VCaP (cell line): ENCODE measurements at regions not wholly inside any gene's neighbourhood (a gene's known extent, or its start where the extent isn't known, plus 50 kb on each side); places are given as distances from the start of the nearest gene placed in this dataset.

ENCODE experiments used
- H3K27ac ChIP-seq: fragments of 450-650 bp; 2 replicates; pipeline ENCODE4 v1.5.1; 2017
- TF ChIP-seq, protein P1 (sequence below): fragments of 450-650 bp; conservative IDR thresholded peaks from 2 replicates; pipeline ENCODE4 v1.5.1; 2017; ENCODE audit warnings: mild to moderate bottlenecking, moderate library complexity

DNA sequence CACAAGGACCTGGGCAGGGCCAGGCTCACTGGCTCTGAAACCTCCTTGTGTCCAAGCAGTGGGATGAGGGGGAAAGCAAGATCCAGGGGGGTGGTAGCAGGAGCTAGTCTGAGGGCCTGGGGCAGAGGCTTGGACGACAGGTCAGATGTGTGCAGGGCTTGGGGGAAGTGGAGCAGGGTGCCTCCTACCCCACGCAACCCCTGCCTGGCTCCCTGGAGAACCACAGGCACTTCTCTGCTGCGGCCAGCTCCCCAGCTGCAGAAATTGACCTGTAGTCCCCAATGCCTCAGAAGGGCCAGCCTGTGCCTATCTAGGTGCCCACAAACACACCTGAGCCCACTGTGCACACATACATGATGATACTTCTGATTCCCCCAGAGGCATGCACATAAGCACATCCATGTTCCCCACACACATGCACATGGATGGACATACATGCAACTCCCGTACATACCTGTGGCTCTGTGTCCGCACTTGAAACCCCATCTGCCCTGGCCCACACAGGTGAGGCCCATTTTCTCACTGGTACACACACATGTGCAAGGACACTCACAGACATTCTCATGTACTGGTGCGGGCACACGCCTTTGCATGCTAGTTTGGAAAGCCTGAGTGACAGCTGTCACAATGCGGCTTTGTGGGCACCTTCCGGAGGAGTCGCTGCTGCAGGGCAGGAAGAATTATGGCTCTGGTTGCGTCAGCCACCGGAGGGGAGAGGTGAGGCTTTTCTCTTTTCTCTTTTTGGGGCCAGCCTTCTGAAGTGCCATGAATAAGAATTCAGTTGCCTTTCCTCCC lies 247.2 kb upstream of the CSF3R start:
- TF ChIP-seq, protein P1, sequence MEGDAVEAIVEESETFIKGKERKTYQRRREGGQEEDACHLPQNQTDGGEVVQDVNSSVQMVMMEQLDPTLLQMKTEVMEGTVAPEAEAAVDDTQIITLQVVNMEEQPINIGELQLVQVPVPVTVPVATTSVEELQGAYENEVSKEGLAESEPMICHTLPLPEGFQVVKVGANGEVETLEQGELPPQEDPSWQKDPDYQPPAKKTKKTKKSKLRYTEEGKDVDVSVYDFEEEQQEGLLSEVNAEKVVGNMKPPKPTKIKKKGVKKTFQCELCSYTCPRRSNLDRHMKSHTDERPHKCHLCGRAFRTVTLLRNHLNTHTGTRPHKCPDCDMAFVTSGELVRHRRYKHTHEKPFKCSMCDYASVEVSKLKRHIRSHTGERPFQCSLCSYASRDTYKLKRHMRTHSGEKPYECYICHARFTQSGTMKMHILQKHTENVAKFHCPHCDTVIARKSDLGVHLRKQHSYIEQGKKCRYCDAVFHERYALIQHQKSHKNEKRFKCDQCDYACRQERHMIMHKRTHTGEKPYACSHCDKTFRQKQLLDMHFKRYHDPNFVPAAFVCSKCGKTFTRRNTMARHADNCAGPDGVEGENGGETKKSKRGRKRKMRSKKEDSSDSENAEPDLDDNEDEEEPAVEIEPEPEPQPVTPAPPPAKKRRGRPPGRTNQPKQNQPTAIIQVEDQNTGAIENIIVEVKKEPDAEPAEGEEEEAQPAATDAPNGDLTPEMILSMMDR, result no peak
- no peak overlapping the region for H3K27ac ChIP-seq

DNA sequence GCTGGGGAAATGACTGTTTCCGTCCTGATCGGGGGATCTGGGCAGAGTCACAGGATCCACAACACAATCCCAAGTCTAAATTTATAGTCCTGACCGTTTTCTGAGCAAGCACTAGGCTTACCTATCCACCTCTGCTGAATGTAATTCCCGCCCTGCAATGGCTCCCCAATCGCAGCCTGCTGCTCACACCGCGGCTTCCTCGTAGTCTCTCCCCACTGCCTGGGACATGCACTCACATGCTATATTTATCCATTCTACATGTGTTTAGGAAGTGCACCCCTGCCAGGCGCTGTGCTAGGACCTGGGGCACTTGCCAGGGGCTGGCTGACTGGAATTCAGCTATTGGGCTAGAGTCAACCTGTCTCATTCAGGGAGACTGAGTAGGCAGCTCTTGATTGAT lies 246.6 kb upstream of the CSF3R start:
- no peak overlapping the region for H3K27ac ChIP-seq
- TF ChIP-seq, protein P1, result no peak

DNA sequence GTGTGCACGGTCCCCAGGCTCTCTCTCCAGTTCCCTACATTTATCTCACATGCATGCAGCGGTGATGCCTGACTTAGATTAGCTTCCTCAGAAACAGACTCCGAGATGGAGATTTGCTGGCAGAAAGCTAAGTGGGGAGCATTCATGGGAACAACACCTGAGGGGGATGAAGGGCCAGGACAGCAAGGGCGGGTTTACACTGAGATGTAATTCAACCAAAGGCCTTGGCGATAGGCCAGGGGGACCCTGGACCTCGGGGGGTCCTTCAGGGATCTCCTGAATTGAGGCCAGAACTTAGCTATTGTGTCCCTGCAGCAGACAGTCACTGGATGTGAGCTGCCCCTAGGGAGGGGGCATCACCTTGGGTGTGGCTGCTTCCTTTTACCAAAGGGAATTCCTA lies 246.1 kb upstream of the CSF3R start:
- no peak overlapping the region for H3K27ac ChIP-seq
- TF ChIP-seq, protein P1, result no peak

DNA sequence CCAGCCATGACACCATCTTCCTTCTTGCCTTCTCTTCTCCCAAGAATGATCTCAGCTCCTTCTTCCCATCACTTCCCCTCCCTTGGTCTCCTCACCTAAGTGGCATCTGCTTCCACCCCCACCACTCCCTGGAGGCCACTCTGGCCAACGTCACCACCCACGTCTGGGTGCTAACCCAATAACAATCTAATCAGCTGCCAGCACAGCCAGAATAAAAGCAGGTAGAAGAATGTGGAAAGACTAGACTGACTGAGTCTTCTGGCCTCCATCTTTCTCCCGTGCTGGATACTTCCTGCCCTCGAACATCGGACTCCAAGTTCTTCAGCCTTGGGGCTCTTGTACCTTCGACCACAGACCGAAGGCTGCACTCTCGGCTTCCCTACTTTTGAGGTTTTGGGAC lies 245.3 kb upstream of the CSF3R start:
- H3K27ac ChIP-seq, result no peak overlapping the region
- TF ChIP-seq, protein P1, result no peak

DNA sequence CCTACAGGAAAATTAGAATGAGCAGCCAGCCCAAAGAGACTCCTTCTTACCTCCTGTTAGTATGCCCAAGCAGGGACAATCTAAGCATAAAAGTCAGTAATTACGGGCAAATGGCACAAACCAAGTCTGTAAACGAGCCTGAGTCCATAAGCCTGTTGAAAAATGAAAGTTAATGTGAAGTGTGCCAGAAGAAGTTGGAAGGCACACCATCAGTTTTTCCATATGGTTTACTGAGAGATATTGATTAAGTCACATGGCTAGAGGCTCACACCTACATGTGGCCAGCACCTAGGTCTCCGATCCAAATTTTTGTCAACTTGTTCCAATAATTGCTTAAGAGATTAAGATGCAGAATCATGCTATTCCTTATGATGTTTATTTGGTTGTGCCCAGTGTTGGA lies 242.4 kb upstream of the CSF3R start:
- H3K27ac ChIP-seq, result no peak overlapping the region
- TF ChIP-seq, protein P1, result no peak

DNA sequence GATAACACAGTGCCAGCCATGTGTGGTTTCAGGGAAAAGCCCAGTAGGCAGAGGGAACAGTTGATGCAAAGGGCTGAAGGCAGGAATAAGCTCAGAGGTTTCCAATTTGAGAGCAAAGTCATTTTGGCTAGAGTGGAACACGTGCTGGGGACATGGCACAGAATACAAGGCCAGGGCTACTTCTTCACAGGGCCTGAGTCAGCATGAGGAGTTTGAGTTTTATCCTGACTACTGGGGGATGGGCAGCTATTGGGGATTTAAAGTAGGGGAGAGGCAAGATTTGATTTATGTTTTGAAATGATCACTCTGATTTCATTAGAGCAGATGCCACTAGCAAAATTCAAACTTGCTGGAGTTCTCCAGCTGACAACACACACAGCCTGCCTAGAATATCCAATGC lies 241.1 kb upstream of the CSF3R start:
- TF ChIP-seq, protein P1, result no peak

DNA sequence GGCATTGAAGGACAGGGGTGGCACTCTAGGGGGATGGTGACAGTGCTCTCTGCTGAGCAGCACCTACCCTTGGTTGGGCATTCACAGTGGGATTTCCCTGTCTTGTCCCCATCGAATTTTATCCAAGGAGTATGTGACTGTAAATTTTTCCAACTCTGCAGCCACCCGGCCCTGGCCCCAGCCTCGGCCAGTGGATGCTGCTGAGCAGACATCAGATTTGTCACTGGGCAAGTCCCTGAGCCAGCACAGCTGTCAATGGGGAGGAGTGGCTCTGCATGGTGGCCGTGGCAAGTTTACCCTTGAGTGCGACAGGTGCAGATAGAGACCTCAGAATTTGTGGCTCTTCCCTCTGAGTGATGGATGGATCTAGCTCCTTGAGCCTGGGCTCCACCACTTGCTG lies 240.2 kb upstream of the CSF3R start:
- no peak overlapping the region for H3K27ac ChIP-seq
- TF ChIP-seq, protein P1, result no peak

More for the DNA sequence above, 241.1 kb upstream of the CSF3R start:
- H3K27ac ChIP-seq, result no peak overlapping the region
